Mesodermal cell (in vitro differentiated cells): ENCODE measurements at regions not wholly inside any gene's neighbourhood (a gene's known extent, or its start where the extent isn't known, plus 50 kb on each side); places are given as distances from the start of the nearest gene placed in this dataset.
"Not testable (repeated sequence)": the region's sequence is repeated elsewhere in the genome, so short reads cannot be mapped to it uniquely, and the experiment has no call there.

ENCODE experiments used
- H3K27ac ChIP-seq: 2 replicates; pipeline ENCODE4 v1.7.0; 2013; ENCODE audit warnings: mild to moderate bottlenecking, low read depth, low read length, moderate library complexity; ENCODE audit not compliant: severe bottlenecking
- H3K36me3 ChIP-seq: 2 replicates; pipeline ENCODE4 v1.7.1; 2013; ENCODE audit warnings: mild to moderate bottlenecking, low read length, moderate library complexity; ENCODE audit not compliant: control insufficient read depth, insufficient read depth
- H3K4me1 ChIP-seq: one replicate; pipeline ENCODE4 v1.7.1; 2013; ENCODE audit warnings: mild to moderate bottlenecking, low read length; ENCODE audit not compliant: insufficient read depth, control insufficient read depth, poor library complexity, severe bottlenecking
- H3K4me3 ChIP-seq: 2 replicates; pipeline ENCODE4 v1.7.0; 2013; ENCODE audit warnings: low read length, control low read depth, mild to moderate bottlenecking; ENCODE audit not compliant: insufficient read depth, poor library complexity, severe bottlenecking; ENCODE audit errors: extremely low read depth
- H3K9me3 ChIP-seq: 2 replicates; pipeline ENCODE4 v1.7.1; 2013; ENCODE audit warnings: mild to moderate bottlenecking, low read length, moderate library complexity; ENCODE audit not compliant: control insufficient read depth
- WGBS, 2 experiments: methylation state at CpG; one replicate each; pipeline ENCODE4 v1.1.5; 2013; ENCODE audit warnings: missing lambda C conversion rate in 2 of 2; ENCODE audit not compliant: insufficient coverage in 2 of 2; 5-methylcytosine and 5-hydroxymethylcytosine counted together

GRCh38 chr12:91483471-91483985 lies 300.9 kb upstream of the DCN start:
- no peaks in the 10 kb centered on the region for H3K9me3 ChIP-seq
- no peak overlapping the region for H3K4me3 ChIP-seq
- no peak overlapping the region for H3K27ac ChIP-seq
- H3K36me3 ChIP-seq = no peaks in the 10 kb centered on the region
- WGBS, 2 experiments = 92 to 96% methylated on average over 6 of the region's 6 CpGs
- no peaks in the 10 kb centered on the region for H3K4me1 ChIP-seq

DNA sequence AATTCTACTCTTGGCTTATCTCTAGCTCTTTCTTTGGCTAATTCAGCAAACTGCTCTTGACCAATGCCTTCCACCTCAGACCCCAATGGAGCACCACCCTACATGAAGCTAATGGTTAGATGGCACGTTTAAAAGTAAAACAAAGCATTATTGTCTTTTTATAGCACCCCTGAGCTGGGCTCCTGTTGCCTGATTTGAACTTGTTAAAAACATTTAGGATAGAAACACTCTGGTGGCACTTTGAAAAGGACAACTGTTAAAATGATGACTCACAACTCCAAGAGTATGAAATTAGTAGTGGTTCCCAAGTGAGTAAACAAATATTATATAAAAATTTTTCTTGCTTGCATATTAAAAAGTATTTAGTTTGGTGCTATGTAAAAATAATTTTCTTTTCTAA lies 299.6 kb upstream of the DCN start:
- Histone ChIP-seq H3K9me3 (no peaks in the 10 kb centered on the region), H3K36me3 (no peaks in the 10 kb centered on the region), H3K4me3 (no peak overlapping the region), H3K27ac (no peak overlapping the region), H3K4me1 (no peaks in the 10 kb centered on the region)
- 100% methylated on average over 1 of the region's 1 CpG; no CpG with 5 or more reads in 1 of the 2 experiments for WGBS, 2 experiments

DNA sequence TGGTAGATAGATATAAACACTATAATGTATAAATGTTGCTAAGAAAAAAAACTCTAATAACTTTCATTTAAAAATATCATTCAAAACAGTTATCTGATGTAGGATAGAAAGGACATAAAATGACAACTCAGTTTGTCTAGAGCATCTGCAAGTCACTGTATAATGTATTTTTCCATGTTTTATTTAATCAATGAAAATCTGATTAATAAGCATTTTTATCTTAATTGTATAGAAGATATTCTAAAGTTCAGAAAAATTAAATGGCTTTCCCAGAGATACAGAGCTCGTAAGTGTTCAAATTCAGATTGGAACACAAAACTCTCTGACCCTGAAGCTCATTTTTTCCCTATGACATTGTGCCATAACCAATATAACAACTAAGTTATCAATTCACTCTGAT lies 295.9 kb upstream of the DCN start:
- no peak overlapping the region for H3K4me3 ChIP-seq
- no peaks in the 10 kb centered on the region for H3K36me3 ChIP-seq
- no peak overlapping the region for H3K27ac ChIP-seq
- no peaks in the 10 kb centered on the region for H3K9me3 ChIP-seq
- 100% methylated on average over 1 of the region's 1 CpG for WGBS, 2 experiments
- H3K4me1 ChIP-seq = no peaks in the 10 kb centered on the region

DNA sequence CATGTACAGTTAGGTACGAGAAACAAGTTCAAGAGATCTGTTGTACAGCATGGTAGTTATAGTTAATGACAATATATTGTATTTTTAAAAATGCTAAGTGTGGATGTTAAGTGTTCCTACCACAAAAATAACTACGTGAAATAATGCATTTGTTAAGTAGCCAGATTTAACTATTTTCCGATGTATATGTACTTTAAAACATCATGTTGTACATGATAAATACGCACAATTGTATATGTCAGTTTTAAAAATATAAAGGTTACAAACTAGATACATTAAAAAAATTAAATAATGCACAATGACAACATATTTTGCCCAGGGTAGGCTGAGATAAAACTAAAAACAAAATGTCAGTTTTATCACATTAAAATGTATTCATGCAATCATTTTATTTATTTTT lies 285.1 kb upstream of the DCN start:
- Histone ChIP-seq H3K27ac (no peak overlapping the region), H3K9me3 (no peaks in the 10 kb centered on the region), H3K36me3 (no peaks in the 10 kb centered on the region), H3K4me1 (no peaks in the 10 kb centered on the region), H3K4me3 (no peak overlapping the region)
- no CpG with 5 or more reads among the region's 4 CpGs for WGBS, 2 experiments

GRCh38 chr12:91461061-91461460 lies 278.4 kb upstream of the DCN start:
- WGBS, 2 experiments = no CpG with 5 or more reads among the region's 1 CpG
- H3K9me3 ChIP-seq = no peaks in the 10 kb centered on the region
- no peaks in the 10 kb centered on the region for H3K4me1 ChIP-seq
- H3K27ac ChIP-seq = no peak overlapping the region
- H3K36me3 ChIP-seq = no peaks in the 10 kb centered on the region
- H3K4me3 ChIP-seq = no peak overlapping the region

DNA sequence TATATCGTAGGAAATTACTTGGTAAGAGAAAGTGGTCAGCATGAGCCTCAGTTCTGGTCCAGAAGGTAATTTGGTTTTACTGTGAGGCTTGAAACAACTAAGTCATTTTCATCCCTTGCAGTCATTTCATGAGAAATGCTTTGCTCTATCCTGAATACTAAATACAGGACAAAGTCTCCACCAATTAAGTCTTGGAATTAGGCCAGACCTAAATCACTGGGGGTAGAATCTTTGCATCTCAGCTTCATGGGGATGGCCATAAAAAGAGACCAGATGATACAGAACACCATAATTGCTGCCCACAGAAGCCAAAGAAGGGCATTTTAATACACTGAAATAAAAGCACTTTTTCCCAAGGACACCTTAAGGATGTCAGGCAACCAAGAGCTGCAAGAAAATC lies 277.9 kb upstream of the DCN start:
- no CpG with 5 or more reads among the region's 1 CpG for WGBS, 2 experiments
- no peaks in the 10 kb centered on the region for H3K9me3 ChIP-seq
- no peaks in the 10 kb centered on the region for H3K4me1 ChIP-seq
- no peak overlapping the region for H3K27ac ChIP-seq
- no peaks in the 10 kb centered on the region for H3K36me3 ChIP-seq
- no peak overlapping the region for H3K4me3 ChIP-seq

GRCh38 chr12:91455321-91455720 lies 272.7 kb upstream of the DCN start:
- Histone ChIP-seq H3K4me1 (no peaks in the 10 kb centered on the region), H3K27ac (no peak overlapping the region), H3K4me3 (no peak overlapping the region), H3K9me3 (no peaks in the 10 kb centered on the region), H3K36me3 (no peaks in the 10 kb centered on the region)
- 100% methylated on average over 1 of the region's 5 CpGs for WGBS, 2 experiments

GRCh38 chr12:91454179-91454578 lies 271.6 kb upstream of the DCN start:
- Histone ChIP-seq H3K4me3 (no peak overlapping the region), H3K36me3 (no peaks in the 10 kb centered on the region), H3K9me3 (no peaks in the 10 kb centered on the region), H3K4me1 (no peaks in the 10 kb centered on the region), H3K27ac (no peak overlapping the region)
- 83 to 100% methylated on average over 1 of the region's 2 CpGs for WGBS, 2 experiments

DNA sequence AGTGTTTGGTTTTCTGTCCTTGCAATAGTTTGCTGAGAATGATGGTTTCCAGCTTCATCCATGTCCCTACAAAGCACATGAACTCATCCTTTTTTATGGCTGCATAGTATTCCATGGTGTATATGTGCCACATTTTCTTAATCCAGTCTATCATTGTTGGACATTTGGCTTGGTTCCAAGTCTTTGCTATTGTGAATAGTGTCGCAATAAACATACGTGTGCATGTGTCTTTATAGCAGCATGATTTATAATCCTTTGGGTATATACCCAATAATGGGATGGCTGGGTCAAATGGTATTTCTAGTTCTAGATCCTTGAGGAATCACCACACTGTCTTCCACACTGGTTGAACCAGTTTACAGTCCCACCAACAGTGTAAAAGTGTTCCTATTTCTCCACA lies 269.8 kb upstream of the DCN start:
- H3K9me3 ChIP-seq, H3K36me3 ChIP-seq, H3K4me1 ChIP-seq, H3K27ac ChIP-seq, H3K4me3 ChIP-seq: not testable (repeated sequence)
- WGBS, 2 experiments = no CpG with 5 or more reads among the region's 2 CpGs

- Histone ChIP-seq H3K9me3 (no peaks in the 10 kb centered on the region), H3K4me1 (no peaks in the 10 kb centered on the region), H3K36me3 (no peaks in the 10 kb centered on the region), H3K4me3 (no peak overlapping the region), H3K27ac (no peak overlapping the region)
- 20% methylated on average over 1 of the region's 3 CpGs; no CpG with 5 or more reads in 1 of the 2 experiments for WGBS, 2 experiments
Measured at GRCh38 chr12:91441993-91442952, 259.7 kb upstream of the DCN start.

DNA sequence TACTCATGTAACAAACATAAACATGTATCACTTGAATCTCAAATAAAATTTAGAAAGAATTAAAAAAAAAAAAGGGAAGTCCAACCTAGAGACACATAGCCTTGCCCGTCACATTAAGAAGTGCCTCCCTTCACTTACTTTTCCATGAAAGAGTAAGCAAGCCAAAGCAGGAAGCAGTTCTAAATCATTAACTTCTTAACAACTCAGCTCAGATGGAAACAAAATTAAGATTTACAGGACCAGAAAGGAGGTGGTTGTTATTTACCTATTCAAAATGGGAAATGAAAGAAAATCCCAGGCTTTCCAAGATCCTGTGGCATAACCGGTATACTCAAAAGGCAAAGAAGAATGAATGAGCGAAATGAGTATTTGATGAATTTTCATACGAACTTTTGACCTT lies 258.6 kb upstream of the DCN start:
- Histone ChIP-seq H3K4me1 (no peaks in the 10 kb centered on the region), H3K27ac (no peak overlapping the region), H3K9me3 (no peaks in the 10 kb centered on the region), H3K36me3 (no peaks in the 10 kb centered on the region), H3K4me3 (no peak overlapping the region)
- 79 to 100% methylated on average over 3 to 4 of the region's 4 CpGs for WGBS, 2 experiments
